Stimulated activated CD4-positive, alpha-beta T cell treated with anti-CD3 and anti-CD28 coated beads, Interleukin-12 subunit alpha, Interleukin-12 subunit beta, amount 100 ng/mL, for 48 hours (primary cell): ENCODE measurements at regions not wholly inside any gene's neighbourhood (a gene's known extent, or its start where the extent isn't known, plus 50 kb on each side); places are given as distances from the start of the nearest gene placed in this dataset.
"Not testable (repeated sequence)": the region's sequence is repeated elsewhere in the genome, so short reads cannot be mapped to it uniquely, and the experiment has no call there.

Experiments used
- DNase-seq, 3 donors: peaks; one replicate each; pipeline ENCODE4 v3.0.0-alpha.2; 2020; ENCODE audit warnings: low read depth in 2 of 3, low spot score in 1 of 3

DNA sequence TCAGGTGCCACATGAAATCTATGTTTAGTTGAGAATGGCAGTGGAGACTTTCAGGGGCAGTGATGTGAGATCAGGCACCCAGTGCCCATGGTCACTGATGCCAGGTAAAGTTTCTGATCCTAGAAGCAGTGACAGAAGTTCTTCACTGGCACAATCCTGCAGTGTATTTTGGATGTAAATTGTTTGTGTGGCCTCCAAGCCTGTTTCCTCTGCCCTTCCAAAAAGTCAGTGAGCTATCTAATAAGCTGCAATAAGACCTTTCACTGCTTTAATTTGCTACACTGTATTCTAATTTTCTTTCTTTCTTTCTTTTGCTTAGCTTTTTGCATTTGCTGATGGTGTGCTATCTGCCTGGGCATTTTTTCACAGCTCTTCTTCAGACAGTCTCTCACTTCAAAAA lies 1348.6 kb downstream of the ADGRL3 start:
- no peak for DNase-seq

DNA sequence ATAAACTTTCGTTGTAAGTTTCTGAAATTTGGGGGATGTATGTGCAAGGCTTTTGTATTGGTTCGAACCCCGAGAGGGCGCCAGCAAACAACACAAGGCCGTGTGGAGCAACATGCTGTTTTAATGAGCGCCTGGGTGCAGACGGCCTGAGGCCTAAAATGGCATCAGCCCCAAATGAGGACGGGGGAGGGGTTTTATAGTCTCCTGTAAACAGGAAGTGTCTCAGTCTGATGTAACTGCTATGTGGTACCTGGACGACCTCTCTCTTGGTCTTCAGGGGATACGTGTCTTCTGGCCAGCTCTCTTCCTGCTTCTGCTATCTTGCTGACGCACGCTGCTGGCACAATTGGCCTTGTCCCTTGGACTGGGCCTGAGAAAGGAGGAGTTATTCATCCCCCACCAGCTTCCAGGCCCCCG lies 1348.0 kb downstream of the ADGRL3 start:
- no peak for DNase-seq

DNA sequence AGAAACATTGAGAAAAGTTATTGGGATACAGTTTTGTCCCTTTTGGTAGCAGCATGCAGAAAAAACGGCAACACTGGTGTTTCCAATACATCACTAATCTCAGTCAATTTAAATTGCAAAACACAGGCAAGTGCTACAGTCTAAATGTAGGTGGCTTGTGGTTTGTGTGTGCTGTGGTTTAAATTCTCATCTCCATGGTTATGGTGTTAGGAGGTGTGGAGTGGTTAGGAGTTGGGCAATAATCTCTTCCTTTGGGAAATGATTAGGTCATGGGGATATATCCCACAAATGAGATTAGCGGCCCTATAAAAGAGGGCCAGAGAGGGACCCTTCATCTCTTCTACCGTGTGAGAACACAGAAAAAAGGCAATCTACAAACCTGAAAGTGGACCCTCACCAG lies 1344.3 kb downstream of the ADGRL3 start:
- DNase-seq, result no peak

DNA sequence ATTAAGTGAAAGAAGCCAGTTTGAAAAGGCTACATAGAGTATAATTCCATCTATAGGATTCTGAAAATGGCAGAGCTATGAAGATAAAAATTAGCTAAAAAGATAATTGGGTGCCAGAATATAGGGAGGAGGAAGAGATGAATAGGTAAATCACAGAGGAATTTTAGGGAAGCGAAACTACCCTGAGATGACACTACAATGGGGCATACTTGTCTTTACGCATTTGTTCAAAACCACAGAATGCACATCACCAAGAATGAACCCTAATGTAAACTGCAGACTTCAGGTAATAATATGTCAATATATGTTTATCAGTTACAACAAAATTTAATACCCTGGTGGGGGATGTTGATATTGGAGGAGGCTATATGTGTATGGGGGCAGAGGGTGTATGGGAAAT lies 1342.9 kb downstream of the ADGRL3 start:
- DNase-seq, result no peak

DNA sequence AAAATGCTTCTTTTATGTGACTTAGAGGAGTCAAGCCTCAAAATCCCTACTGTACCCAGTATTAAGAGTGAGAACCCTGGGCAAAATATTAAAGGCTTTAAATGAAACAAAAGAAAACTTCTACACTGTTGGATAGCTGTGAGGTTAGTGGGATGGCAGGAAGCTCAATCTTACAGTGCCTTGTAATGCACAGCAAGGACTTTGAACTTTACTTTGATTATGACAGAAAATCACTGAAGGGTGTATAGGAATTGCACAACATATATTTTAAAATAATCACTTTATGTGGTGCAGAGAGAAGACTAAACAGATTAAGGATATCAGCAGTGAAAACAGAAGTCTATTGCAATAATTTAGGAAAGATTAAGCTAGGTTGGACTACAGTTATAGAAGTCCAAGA lies 1333.4 kb downstream of the ADGRL3 start:
- DNase-seq, result no peak

DNA sequence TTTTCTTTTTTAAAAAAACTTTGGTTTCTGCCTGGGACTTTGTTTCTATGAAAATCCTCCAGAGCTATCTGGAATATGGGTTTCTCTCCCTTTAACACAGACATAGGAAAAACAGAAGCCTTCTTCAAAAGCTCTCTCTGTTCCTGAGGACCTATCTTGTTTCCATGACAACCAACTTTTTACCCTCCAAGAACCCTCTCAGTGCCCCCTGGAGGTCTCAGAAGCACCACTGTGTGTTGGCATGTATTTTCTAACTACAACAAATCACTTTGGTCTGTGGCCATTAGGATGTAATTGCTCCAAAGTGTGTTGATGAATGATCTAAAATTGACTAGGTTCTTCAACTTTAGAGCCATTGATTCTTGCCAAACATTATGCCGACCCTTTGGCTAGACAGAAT lies 1331.6 kb downstream of the ADGRL3 start:
- DNase-seq, result no peak

DNA sequence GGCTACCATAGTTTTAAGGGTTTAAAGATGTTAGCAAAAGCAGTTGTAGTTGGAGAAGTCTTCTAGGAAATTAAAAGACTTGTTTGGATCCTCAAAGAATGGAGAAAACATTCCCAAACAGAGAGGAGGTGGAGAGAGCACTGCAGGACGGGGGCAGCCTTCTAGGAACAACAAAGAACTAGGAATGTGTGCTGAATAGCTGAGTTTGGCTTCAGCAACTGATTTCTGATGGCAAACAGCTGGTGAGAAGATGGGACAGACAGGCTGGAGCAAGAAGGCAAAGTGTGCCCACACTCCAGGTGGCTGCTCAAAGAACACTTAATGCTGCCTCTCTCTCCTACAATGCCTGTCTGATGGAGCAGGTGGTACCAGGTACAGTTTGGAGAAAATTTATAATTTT lies 1331.1 kb downstream of the ADGRL3 start:
- no peak for DNase-seq

DNA sequence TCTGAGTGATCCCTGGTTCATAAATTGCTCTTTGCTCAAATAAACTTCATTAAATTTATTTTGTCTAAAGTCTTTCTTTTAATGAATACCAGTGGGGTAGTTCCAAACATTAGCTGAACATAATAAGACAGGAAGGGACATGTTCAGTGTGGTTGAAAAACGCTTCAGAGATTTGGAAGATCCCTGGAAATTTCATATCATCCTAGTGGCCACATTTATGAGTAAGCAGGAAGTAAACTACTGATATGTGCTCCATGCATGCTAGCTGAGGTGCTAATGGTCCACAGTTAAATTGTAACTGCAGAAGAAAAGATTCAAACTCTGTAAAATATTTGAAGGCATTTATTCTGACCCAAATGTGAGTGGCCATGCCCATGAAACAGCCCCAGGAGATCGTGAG lies 1328.7 kb downstream of the ADGRL3 start:
- DNase-seq, result no peak

DNA sequence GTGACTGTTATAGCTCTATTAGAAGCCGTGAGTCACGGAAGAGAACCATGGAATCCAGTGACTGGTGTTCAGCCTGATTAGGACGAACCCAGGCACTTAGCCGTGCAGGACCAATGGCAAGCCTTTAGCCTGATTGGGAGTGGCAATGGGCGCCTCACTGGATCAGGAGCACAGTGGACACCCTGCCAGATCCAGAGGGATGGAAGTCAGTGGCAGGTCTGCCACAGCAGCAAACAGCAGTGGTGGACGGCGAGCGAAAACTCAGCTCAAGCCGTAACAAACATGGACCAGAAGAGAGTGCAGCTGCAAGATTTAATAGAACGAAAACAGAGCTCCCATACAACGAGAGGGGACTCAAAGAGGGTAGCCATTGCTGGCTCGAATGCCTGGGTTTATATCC lies 1326.5 kb downstream of the ADGRL3 start:
- no peak for DNase-seq

DNA sequence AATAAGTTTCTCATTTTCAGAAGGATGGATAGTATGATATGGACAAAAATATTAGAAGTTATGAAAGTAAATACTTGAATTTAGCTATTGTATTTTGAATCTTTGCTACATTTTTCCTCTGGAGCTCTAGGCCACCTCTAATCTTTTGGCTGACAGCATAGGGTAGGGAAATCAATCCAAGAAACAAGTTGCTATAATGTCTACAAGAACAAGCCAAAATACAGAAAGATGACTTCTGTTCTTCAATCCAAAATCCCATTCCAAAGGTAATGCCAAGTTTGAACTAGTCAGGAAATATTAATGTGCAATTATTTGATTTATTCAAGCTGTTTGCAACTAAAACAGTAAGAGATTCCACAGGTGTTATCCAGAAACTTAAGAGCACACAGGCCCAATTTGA lies 1323.1 kb downstream of the ADGRL3 start:
- no peak for DNase-seq

DNA sequence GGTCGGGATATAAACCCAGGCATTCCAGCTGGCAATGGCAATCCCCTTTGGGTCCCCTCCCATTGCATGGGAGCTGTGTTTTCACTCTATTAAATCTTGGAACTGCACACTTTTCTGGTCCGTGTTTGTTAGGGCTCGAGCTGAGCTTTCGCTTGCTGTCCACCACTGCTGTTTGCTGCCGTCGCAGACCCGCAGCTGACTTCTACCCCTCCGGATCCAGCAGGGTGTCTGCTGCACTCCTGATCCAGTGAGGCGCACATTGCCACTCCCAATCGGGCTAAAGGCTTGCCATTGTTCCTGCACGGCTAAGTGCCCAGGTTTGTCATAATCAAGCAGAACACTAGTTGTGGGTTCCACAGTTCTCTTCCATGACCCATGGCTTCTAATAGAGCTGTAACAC lies 1322.1 kb downstream of the ADGRL3 start:
- no peak for DNase-seq

DNA sequence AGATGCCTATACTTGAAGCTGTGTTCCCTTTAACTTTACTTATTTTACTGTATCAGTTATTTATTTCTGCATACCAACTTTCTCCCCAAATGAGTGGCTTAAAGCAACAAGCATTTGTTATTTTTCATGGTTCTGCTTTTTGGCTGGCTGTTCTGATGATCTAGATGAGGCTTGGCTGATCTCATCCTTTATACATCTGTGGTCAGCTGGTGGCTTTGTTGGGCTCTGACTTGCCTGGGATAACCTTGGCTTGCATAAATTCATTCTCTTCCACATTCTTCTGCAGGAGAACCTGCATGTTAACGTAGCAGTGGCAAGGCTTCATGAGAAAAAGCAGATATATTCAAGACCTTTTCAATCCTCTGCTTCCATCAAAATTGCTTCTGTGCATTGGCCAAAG lies 1317.6 kb downstream of the ADGRL3 start:
- DNase-seq, result no peak

DNA sequence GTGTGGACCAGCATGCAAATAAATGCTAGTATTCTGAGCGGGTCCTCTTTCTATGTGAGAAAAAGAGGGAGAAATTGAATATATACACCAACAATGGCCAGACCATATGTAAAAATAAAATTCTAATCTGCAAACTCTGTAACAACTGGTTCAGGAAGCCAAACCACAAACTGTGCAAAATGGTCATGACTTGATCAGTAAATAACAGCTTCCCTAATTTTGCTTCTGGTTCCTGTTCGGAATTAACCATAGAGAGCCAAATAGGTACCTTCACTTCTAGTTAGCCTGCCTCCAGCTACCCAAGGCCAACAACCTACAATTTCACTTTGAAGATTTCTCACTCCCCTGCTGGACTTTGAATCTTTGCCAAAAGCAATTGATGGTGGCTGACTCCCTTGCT lies 1313.2 kb downstream of the ADGRL3 start:
- no peak for DNase-seq

DNA sequence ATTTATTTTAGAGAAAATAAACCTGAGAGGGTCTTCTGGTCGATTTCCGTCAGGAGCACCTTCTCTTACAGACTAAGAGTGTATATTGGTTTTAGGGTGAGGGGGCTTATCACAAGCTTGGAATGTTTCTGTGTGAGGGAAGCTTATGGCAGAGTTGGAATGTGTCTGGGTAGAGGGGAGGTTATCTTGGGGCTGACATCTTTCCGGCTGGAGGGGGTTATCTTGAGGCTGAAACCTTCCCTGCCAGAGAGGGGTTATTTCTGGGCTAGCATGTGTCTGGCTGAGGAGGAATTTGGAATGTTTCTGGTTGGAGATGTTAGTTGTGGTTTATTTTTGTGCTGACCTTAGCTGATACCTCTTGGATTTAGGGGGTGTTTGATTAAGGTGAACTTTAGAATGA lies 1312.1 kb downstream of the ADGRL3 start:
- no peak for DNase-seq

DNA sequence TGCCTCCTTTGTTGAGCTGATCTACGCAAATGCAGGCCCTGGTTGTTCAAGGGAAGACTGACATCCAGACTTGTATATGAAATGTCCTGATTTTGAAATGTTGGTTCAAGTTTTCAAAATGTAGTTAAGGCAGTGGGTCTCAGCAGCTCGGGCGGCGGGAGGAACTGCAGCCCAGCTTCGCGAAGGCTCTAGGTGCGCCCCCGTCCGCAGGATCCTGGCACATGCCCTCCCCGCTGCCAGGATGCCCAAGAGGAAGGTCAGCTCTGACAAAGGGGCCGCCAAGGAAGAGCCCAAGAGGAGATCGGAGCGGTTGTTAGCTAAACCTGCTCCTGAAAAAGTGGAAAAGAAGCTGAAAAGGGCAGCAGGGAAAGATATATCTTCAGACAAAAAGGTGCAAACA lies 1310.1 kb downstream of the ADGRL3 start:
- no peak for DNase-seq

DNA sequence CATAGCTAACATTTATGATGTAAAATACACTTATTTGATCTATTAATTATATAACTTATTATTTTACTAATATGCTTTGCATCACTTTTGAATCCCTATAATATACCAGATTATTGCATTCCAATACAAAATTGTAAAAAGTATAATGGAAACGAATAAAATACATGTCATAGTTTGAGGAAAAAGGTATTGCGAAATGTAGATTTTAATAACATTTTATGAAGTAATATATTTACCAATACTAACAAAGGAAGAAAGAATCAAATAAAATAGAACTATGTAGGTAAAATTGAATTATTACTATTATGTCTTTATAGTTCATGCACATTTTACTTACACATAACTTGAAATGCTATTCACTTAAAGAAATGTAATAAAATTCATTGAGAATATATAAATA lies 1300.2 kb downstream of the ADGRL3 start:
- no peak for DNase-seq

DNA sequence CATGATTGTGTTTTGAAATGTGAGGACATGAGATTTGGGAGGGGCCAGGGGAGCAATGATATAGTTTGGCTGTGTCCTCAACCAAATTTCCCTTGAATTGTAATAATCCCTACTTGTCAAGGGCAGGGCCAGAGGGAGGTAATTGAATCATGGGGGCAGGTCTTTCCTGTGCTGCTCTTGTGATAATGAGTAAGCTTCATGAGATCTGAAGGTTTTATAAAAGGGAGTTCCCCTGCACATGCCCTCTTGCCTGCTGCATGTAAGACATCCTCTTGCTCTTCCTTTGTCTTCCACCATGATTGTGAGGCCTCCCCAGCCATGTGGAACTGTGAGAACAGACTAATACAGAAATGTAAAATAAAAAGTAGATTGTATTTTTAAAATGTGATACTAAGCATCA lies 1294.9 kb downstream of the ADGRL3 start:
- no peak for DNase-seq

DNA sequence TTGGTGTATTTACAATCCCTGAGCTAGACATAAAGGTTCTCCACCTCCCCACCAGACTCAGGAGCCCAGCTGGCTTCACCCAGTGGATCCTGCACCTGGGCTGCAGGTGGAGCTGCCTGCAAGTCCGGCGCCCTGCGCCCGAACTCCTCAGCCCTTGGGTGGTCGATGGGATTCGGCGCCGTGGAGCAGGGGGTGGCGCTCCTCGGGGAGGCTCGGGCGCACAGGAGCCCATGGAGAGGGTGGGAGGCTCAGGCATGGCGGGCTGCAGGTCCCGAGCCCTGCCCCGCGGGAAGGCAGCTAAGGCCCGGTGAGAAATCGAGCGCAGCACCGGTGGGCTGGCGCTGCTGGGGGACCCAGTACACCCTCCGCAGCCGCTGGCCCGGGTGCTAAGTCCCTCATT lies 1291.6 kb downstream of the ADGRL3 start:
- DNase-seq, result not testable (repeated sequence)

DNA sequence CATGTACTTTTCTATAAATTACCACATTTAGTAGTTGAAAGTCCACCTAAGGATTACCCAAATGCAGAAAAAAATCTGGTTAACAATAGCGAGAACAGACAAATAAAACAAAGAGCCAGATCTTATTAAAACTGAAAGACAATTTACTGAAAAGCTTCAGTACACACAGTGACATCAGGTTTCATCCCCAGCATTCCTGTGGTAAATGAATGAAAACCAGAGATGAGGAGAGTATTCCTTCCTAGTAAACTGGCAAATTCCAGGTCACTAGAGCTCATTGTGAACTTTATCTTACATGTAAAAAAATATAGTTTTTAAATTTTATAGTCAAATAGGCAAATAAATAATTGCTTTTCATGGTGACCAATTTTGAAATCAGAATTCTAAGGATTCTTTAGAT lies 1290.5 kb downstream of the ADGRL3 start:
- DNase-seq, result no peak

DNA sequence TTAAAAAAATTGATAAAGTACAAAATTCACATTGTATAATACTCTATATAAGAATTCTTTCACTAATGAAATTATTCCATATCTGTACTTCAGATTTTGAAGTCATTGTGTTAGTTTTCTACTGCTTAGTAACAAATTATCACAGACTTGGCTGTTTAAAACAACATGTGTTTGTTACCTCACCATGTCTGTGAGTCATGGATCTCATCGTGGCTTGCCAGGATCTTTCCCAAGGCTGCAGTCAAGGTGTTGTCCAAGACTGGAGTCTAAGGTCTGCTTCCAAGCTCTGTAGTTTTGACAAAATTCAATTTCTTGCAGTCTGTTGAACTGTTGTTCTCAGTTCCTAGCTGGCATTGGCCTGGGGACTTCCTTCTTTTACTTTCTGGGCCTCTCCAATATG lies 1286.9 kb downstream of the ADGRL3 start:
- DNase-seq, result no peak

DNA sequence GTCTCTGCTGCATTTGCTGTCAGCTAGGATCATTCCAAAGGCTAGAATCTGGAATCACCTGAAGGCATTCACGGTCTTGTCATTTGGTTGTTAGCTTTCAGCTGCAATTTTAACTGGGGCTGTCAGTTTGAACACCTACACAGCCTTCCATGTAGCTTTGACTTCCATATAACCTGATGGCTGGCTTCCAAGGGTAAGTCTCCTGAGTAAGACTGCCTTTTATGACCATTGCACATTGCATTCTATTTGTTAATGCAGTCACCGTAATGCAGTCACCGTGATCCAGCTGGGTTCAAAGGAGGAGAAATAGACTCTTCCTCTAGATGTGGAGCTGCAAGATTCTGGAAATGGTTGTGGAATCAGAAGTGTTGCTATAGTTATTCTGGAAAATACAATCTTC lies 1284.2 kb downstream of the ADGRL3 start:
- no peak for DNase-seq

DNA sequence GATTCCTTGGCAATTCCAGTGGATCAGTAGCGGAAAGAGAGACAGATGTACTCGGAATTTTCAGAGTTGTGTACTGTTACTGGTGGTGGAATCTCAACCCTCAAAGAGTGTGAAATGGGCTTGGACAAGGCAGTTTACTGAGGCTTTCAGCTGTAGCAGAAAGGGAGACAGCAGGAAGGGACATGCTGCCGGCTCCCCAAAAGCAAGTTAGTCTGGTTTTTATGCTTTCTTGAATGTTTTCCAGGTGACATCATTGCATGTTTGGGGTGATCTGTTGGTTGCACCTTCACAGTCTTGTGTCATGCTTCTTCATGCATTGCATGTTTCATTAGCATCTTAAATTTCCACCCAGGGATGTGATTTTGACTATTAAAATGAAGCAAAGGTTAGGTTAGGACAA lies 1282.2 kb downstream of the ADGRL3 start:
- no peak for DNase-seq

DNA sequence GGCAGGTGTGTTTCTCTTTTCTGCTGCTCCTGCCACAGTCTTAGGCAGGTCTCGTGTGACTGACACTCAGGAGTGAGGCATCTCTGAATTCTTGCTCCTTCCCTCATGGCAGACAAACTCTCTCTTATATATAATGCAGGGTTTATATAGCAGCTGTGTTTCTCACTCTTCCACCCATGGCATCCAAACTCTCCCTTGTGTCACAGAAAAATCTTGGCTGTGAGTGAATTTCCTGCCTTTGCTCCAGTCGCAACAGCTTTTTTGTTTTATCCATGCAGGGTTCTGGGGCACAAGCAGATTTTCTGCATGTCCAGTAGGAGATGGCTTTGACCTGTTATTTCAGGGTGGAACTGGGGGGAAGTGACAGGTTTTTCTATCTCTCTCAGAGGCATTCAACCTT lies 1275.5 kb downstream of the ADGRL3 start:
- no peak for DNase-seq

DNA sequence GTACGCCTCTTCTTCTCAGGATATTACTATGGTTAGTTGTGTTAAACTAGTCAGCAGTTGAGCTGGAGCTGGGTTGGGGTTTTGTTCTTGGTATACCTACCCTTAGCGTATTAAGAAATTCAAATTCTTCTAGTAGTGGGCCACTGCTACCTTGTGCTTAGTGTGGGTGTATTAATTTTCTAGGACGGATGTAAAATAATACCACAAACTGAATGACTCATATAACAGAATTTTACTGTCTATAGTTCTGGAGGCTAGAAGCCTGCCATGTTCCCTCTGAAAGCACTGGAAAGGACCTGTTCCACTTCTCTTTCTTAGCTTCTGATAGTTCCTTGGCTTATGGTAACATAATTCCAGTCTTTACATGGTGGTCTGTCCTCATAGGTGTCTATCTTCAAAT lies 1274.7 kb downstream of the ADGRL3 start:
- no peak for DNase-seq
